HepG2 (cell line): ENCODE measurements at regions not wholly inside any gene's neighbourhood (a gene's known extent, or its start where the extent isn't known, plus 50 kb on each side); places are given as distances from the start of the nearest gene placed in this dataset.

Experiments
- CEBPB ChIP-seq: IDR thresholded peaks from 2 replicates; pipeline ENCODE4 v1.6.1; 2011; ENCODE audit warnings: low read depth, low read length, improper control_type of control experiment, borderline replicate concordance
- RBM39 ChIP-seq: fragments of 200-400 bp; formaldehyde crosslinking; IDR thresholded peaks from one replicate; pipeline ENCODE4 v1.6.1; 2018; ENCODE audit warnings: antibody characterized with exemption, mild to moderate bottlenecking, low read depth, low read length; ENCODE audit not compliant: poor library complexity, severe bottlenecking
- RELA ChIP-seq: sonication (generic); formaldehyde crosslinking; IDR thresholded peaks from 2 replicates; pipeline ENCODE4 v1.4.0; 2020; ENCODE audit warnings: missing genetic modification reagents
- SIN3A ChIP-seq: IDR thresholded peaks from 2 replicates; pipeline ENCODE4 v1.6.1; 2011; ENCODE audit warnings: low read depth, mild to moderate bottlenecking, control low read depth, low read length, borderline replicate concordance
- ZNF337 ChIP-seq: sonication (generic); formaldehyde crosslinking; IDR thresholded peaks from 2 replicates; pipeline ENCODE4 v1.5.1; 2020; ENCODE audit warnings: missing genetic modification reagents, low read depth, mild to moderate bottlenecking, borderline replicate concordance
- TF ChIP-seq, protein P1 (sequence below): sonication (generic); formaldehyde crosslinking; IDR thresholded peaks from 2 replicates; pipeline ENCODE4 v1.5.0; 2020; ENCODE audit warnings: mild to moderate bottlenecking, missing genetic modification reagents, moderate library complexity
- TF ChIP-seq, protein P2 (sequence below): conservative IDR thresholded peaks from 2 replicates; pipeline ENCODE4 v1.6.1; 2018; ENCODE audit warnings: missing genetic modification reagents

DNA sequence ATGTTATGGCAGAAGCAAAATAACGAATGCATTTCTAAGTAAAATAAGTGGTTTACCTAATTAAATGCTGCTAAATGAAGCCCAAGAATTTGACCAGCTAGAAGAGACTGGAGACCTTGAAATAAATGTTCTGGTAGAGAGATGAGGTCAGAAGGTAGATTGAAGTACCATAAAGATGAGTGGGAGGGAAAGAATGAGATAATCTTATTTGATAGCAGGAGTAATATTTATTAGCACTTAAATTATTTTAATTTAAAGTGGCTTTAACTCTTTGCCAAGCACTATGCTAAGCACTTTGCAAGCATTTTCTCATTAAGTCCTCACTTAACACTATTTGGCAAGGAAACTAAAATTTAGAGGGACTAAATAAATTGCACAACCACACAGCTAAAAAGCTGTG is 314.9 kb upstream of the CCDC54 start:
- TF ChIP-seq, protein P1, sequence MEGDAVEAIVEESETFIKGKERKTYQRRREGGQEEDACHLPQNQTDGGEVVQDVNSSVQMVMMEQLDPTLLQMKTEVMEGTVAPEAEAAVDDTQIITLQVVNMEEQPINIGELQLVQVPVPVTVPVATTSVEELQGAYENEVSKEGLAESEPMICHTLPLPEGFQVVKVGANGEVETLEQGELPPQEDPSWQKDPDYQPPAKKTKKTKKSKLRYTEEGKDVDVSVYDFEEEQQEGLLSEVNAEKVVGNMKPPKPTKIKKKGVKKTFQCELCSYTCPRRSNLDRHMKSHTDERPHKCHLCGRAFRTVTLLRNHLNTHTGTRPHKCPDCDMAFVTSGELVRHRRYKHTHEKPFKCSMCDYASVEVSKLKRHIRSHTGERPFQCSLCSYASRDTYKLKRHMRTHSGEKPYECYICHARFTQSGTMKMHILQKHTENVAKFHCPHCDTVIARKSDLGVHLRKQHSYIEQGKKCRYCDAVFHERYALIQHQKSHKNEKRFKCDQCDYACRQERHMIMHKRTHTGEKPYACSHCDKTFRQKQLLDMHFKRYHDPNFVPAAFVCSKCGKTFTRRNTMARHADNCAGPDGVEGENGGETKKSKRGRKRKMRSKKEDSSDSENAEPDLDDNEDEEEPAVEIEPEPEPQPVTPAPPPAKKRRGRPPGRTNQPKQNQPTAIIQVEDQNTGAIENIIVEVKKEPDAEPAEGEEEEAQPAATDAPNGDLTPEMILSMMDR (CRISPR knock-in tag), result no peak
- TF ChIP-seq, protein P2, sequence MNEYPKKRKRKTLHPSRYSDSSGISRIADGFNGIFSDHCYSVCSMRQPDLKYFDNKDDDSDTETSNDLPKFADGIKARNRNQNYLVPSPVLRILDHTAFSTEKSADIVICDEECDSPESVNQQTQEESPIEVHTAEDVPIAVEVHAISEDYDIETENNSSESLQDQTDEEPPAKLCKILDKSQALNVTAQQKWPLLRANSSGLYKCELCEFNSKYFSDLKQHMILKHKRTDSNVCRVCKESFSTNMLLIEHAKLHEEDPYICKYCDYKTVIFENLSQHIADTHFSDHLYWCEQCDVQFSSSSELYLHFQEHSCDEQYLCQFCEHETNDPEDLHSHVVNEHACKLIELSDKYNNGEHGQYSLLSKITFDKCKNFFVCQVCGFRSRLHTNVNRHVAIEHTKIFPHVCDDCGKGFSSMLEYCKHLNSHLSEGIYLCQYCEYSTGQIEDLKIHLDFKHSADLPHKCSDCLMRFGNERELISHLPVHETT, result no peak
- TF ChIP-seq ZNF337 (CRISPR knock-in tag), result no peak
- no peak for TF ChIP-seq CEBPB
- no peak for TF ChIP-seq SIN3A
- TF ChIP-seq RBM39, result no peak
- TF ChIP-seq RELA (CRISPR knock-in tag), result no peak
